BLaER1 treated with 17β-estradiol and CSF1 and Interleukin-3, amounts not matched to agents 10 nM and 100 nM (cell line): ENCODE measurements at regions not wholly inside any gene's neighbourhood (a gene's known extent, or its start where the extent isn't known, plus 50 kb on each side); places are given as distances from the start of the nearest gene placed in this dataset.
A peak's percentile ranks its signal among the peaks of the same experiment; 100 is the strongest.

ENCODE experiments used
- H3K27ac ChIP-seq, 11 experiments: shearing (Covaris generic); formaldehyde crosslinking; 2 replicates each; pipeline ENCODE4 v1.8.1; 2022
- H3K27me3 ChIP-seq, 11 experiments: shearing (Covaris generic); formaldehyde crosslinking; 2 replicates each; pipeline ENCODE4 v1.8.1; 2022
- H3K36me3 ChIP-seq, 11 experiments: shearing (Covaris generic); formaldehyde crosslinking; 2 replicates each; pipeline ENCODE4 v1.8.1; 2022
- H3K4me1 ChIP-seq, 10 experiments: shearing (Covaris generic); formaldehyde crosslinking; 2 replicates each; pipeline ENCODE4 v1.8.1; 2022
- H3K4me2 ChIP-seq, 11 experiments: shearing (Covaris generic); formaldehyde crosslinking; 2 replicates each; pipeline ENCODE4 v1.8.1; 2022
- H3K4me3 ChIP-seq, 10 experiments: shearing (Covaris generic); formaldehyde crosslinking; 2 replicates each; pipeline ENCODE4 v1.8.1; 2022
- H3K9ac ChIP-seq, 11 experiments: shearing (Covaris generic); formaldehyde crosslinking; 2 replicates each; pipeline ENCODE4 v1.8.1; 2022
- H3K9me3 ChIP-seq, 11 experiments: shearing (Covaris generic); formaldehyde crosslinking; replicated peaks in 1 of 11; 2 replicates each; pipeline ENCODE4 v1.8.1; 2022
- H4K20me1 ChIP-seq, 11 experiments: shearing (Covaris generic); formaldehyde crosslinking; 2 replicates each; pipeline ENCODE4 v1.8.1; 2022
- Cebpa-rat ChIP-seq, 11 experiments: shearing (Covaris generic); IDR thresholded peaks; 2 replicates each; pipeline ENCODE4 v1.8.1; 2022

- Histone ChIP-seq H3K27ac (no peak overlapping the region; a peak in 1 of 22 replicates), H3K4me3 (no peak overlapping the region), H3K4me1 (peaks cover 6 to 17% (median 9%) of the 10 kb centered on the region in 10 experiments; a peak in 17 of 20 replicates), H3K4me2 (peak overlapping the region in 7 of 11 experiments; percentile 9 to 61 (median 34); a peak in 10 of 22 replicates), H4K20me1 (no peaks in the 10 kb centered on the region), H3K9me3 (no peaks in the 10 kb centered on the region), H3K9ac (no peak overlapping the region), H3K27me3 (no peaks in the 10 kb centered on the region), H3K36me3 (no peaks in the 10 kb centered on the region)
- TF ChIP-seq Cebpa-rat (IDR thresholded peaks at IDR 0.05) = no peak
Observed at GRCh38 chr10:6674291-6674690, 94.2 kb upstream of the PRKCQ start.

- no peak overlapping the region for H3K9ac ChIP-seq
- no peak overlapping the region for H3K4me2 ChIP-seq
- no peaks in the 10 kb centered on the region for H4K20me1 ChIP-seq
- H3K27ac ChIP-seq = no peak overlapping the region
- TF ChIP-seq Cebpa-rat (IDR thresholded peaks at IDR 0.05) = no peak
- no peaks in the 10 kb centered on the region for H3K9me3 ChIP-seq
- no peaks in the 10 kb centered on the region for H3K27me3 ChIP-seq
- no peaks in the 10 kb centered on the region for H3K36me3 ChIP-seq
- peaks cover 6 to 17% (median 9%) of the 10 kb centered on the region in 10 experiments; a peak in 17 of 20 replicates for H3K4me1 ChIP-seq
- no peak overlapping the region for H3K4me3 ChIP-seq
Observed at GRCh38 chr10:6671976-6672375, 91.9 kb upstream of the PRKCQ start.

GRCh38 chr10:6669269-6669859 lies 89.3 kb upstream of the PRKCQ start:
- TF ChIP-seq Cebpa-rat (IDR thresholded peaks at IDR 0.05) = no peak

GRCh38 chr10:6667679-6668270 lies 87.7 kb upstream of the PRKCQ start:
- no peak for TF ChIP-seq Cebpa-rat (IDR thresholded peaks at IDR 0.05)
- Histone ChIP-seq H3K4me1 (peaks cover 0 to 19% (median 7%) of the 10 kb centered on the region in 10 experiments; a peak in 13 of 20 replicates), H3K27me3 (0 out of 22 replicates have a peak, but pooled peaks cover 0 to 3% (median 0%) of the 10 kb centered on the region in 11 experiments), H3K36me3 (no peaks in the 10 kb centered on the region), H4K20me1 (no peaks in the 10 kb centered on the region), H3K9me3 (no peaks in the 10 kb centered on the region), H3K4me2 (no peak overlapping the region), H3K4me3 (no peak overlapping the region), H3K27ac (no peak overlapping the region), H3K9ac (no peak overlapping the region)

More at GRCh38 chr10:6669269-6669859, 89.3 kb upstream of the PRKCQ start:
- H3K27me3 ChIP-seq = 0 out of 22 replicates have a peak, but pooled peaks cover 0 to 3% (median 0%) of the 10 kb centered on the region in 11 experiments
- no peak overlapping the region for H3K27ac ChIP-seq
- no peak overlapping the region for H3K4me2 ChIP-seq
- no peaks in the 10 kb centered on the region for H3K36me3 ChIP-seq
- no peak overlapping the region for H3K9ac ChIP-seq
- H4K20me1 ChIP-seq = no peaks in the 10 kb centered on the region
- no peaks in the 10 kb centered on the region for H3K9me3 ChIP-seq
- no peak overlapping the region for H3K4me3 ChIP-seq
- peaks cover 2 to 21% (median 12%) of the 10 kb centered on the region in 10 experiments for H3K4me1 ChIP-seq

- H3K9me3 ChIP-seq = no peaks in the 10 kb centered on the region
- H3K4me3 ChIP-seq = no peak overlapping the region
- H3K4me1 ChIP-seq = peaks cover 0 to 19% (median 7%) of the 10 kb centered on the region in 10 experiments; a peak in 13 of 20 replicates
- H3K9ac ChIP-seq = no peak overlapping the region
- H4K20me1 ChIP-seq = no peaks in the 10 kb centered on the region
- no peak overlapping the region for H3K4me2 ChIP-seq
- H3K27me3 ChIP-seq = 0 out of 22 replicates have a peak, but pooled peaks cover 0 to 3% (median 0%) of the 10 kb centered on the region in 11 experiments
- TF ChIP-seq Cebpa-rat (IDR thresholded peaks at IDR 0.05) = no peak
- no peak overlapping the region for H3K27ac ChIP-seq
- H3K36me3 ChIP-seq = no peaks in the 10 kb centered on the region
Observed at GRCh38 chr10:6667150-6667549, 87.1 kb upstream of the PRKCQ start.

GRCh38 chr10:6665847-6666246 lies 85.8 kb upstream of the PRKCQ start:
- Histone ChIP-seq H3K4me2 (peak overlapping the region in 9 of 11 experiments; percentile 21 to 55 (median 48); a peak in 15 of 22 replicates), H3K4me3 (no peak overlapping the region; a peak in 1 of 20 replicates), H3K27me3 (0 out of 22 replicates have a peak, but pooled peaks cover 0 to 3% (median 0%) of the 10 kb centered on the region in 11 experiments), H3K9ac (no peak overlapping the region), H3K27ac (no peak overlapping the region), H3K36me3 (no peaks in the 10 kb centered on the region), H3K4me1 (peaks cover 0 to 19% (median 7%) of the 10 kb centered on the region in 10 experiments; a peak in 13 of 20 replicates), H3K9me3 (no peaks in the 10 kb centered on the region), H4K20me1 (no peaks in the 10 kb centered on the region)
- no peak for TF ChIP-seq Cebpa-rat (IDR thresholded peaks at IDR 0.05)

- H3K9ac ChIP-seq = no peak overlapping the region
- no peak overlapping the region for H3K27ac ChIP-seq
- TF ChIP-seq Cebpa-rat (IDR thresholded peaks at IDR 0.05) = no peak
- H3K4me1 ChIP-seq = peaks cover 0 to 5% (median 2%) of the 10 kb centered on the region in 10 experiments; a peak in 10 of 20 replicates
- no peaks in the 10 kb centered on the region for H4K20me1 ChIP-seq
- no peak overlapping the region for H3K4me3 ChIP-seq
- peaks cover 0 to 13% (median 10%) of the 10 kb centered on the region in 11 experiments; a peak in 15 of 22 replicates for H3K9me3 ChIP-seq
- no peak overlapping the region for H3K4me2 ChIP-seq
- no peaks in the 10 kb centered on the region for H3K36me3 ChIP-seq
- H3K27me3 ChIP-seq = no peaks in the 10 kb centered on the region
Observed at GRCh38 chr10:6660460-6660859, 80.4 kb upstream of the PRKCQ start.

GRCh38 chr10:6659451-6659850 lies 79.4 kb upstream of the PRKCQ start:
- no peak overlapping the region for H3K4me2 ChIP-seq
- no peaks in the 10 kb centered on the region for H3K36me3 ChIP-seq
- H3K9me3 ChIP-seq = peaks cover 0 to 13% (median 10%) of the 10 kb centered on the region in 11 experiments; a peak in 15 of 22 replicates
- H3K9ac ChIP-seq = no peak overlapping the region
- H3K27ac ChIP-seq = no peak overlapping the region
- TF ChIP-seq Cebpa-rat (IDR thresholded peaks at IDR 0.05) = no peak
- no peak overlapping the region for H3K4me3 ChIP-seq
- H3K4me1 ChIP-seq = peaks cover 0 to 5% (median 0%) of the 10 kb centered on the region in 10 experiments; a peak in 1 of 20 replicates
- H3K27me3 ChIP-seq = no peaks in the 10 kb centered on the region
- no peaks in the 10 kb centered on the region for H4K20me1 ChIP-seq

GRCh38 chr10:6657669-6658068 lies 77.6 kb upstream of the PRKCQ start:
- no peaks in the 10 kb centered on the region for H3K36me3 ChIP-seq

More at GRCh38 chr10:6657669-6658068, 77.6 kb upstream of the PRKCQ start:
- no peak overlapping the region for H3K9ac ChIP-seq
- H3K4me1 ChIP-seq = peaks cover 0 to 5% (median 0%) of the 10 kb centered on the region in 10 experiments; a peak in 1 of 20 replicates
- TF ChIP-seq Cebpa-rat (IDR thresholded peaks at IDR 0.05) = no peak
- no peak overlapping the region for H3K27ac ChIP-seq
- peaks cover 0 to 13% (median 10%) of the 10 kb centered on the region in 11 experiments; a peak in 15 of 22 replicates for H3K9me3 ChIP-seq
- no peak overlapping the region for H3K4me2 ChIP-seq
- H3K4me3 ChIP-seq = no peak overlapping the region
- no peaks in the 10 kb centered on the region for H3K27me3 ChIP-seq
- H4K20me1 ChIP-seq = no peaks in the 10 kb centered on the region
